Retinal pigment epithelial cell (primary cell): ENCODE measurements at regions not wholly inside any gene's neighbourhood (a gene's known extent, or its start where the extent isn't known, plus 50 kb on each side); places are given as distances from the start of the nearest gene placed in this dataset.

Source experiments
- DNase-seq: peaks from one replicate; pipeline ENCODE4 v3.0.0-alpha.2; 2010; ENCODE audit warnings: low read depth
- H3K4me3 ChIP-seq: 2 replicates; pipeline ENCODE4 v1.5.1; 2011; ENCODE audit warnings: mild to moderate bottlenecking, low read length, control low read depth, moderate library complexity
- CTCF ChIP-seq: conservative IDR thresholded peaks from 2 replicates; pipeline ENCODE4 v1.5.1; 2011; ENCODE audit warnings: low read depth, low read length, control low read depth, inconsistent platforms

GRCh38 chr5:19319252-19319651 lies 668.7 kb downstream of the CDH18 start:
- no peak for TF ChIP-seq CTCF
- DNase-seq, result no peak
- H3K4me3 ChIP-seq, result no peak overlapping the region

GRCh38 chr5:19322716-19323485 lies 665.1 kb downstream of the CDH18 start:
- TF ChIP-seq CTCF, result no peak
- no peak overlapping the region for H3K4me3 ChIP-seq
- DNase-seq, result no peak

- no peak for DNase-seq
- no peak overlapping the region for H3K4me3 ChIP-seq
- TF ChIP-seq CTCF, result no peak
These were observed 653.7 kb downstream of the CDH18 start for GRCh38 chr5:19334278-19334677.

- TF ChIP-seq CTCF, result no peak
- no peak for DNase-seq
These were observed 645.1 kb downstream of the CDH18 start for GRCh38 chr5:19342942-19343341.

GRCh38 chr5:19352120-19352519 lies 635.9 kb downstream of the CDH18 start:
- no peak overlapping the region for H3K4me3 ChIP-seq
- no peak for DNase-seq
- TF ChIP-seq CTCF, result no peak

More at GRCh38 chr5:19342942-19343341, 645.1 kb downstream of the CDH18 start:
- no peak overlapping the region for H3K4me3 ChIP-seq

GRCh38 chr5:19369048-19369447 lies 619.0 kb downstream of the CDH18 start:
- no peak for TF ChIP-seq CTCF
- no peak overlapping the region for H3K4me3 ChIP-seq
- DNase-seq, result no peak

- DNase-seq, result no peak
- no peak for TF ChIP-seq CTCF
- no peak overlapping the region for H3K4me3 ChIP-seq
These were observed 618.4 kb downstream of the CDH18 start for GRCh38 chr5:19369561-19369960.
